PFSK-1 (cell line): ENCODE measurements at regions not wholly inside any gene's neighbourhood (a gene's known extent, or its start where the extent isn't known, plus 50 kb on each side); places are given as distances from the start of the nearest gene placed in this dataset.

Source experiments
- FOXP2 ChIP-seq: optimal IDR thresholded peaks from 2 replicates; pipeline ENCODE3; 2011; ENCODE audit warnings: borderline replicate concordance, control low read depth, inconsistent platforms; ENCODE audit not compliant: insufficient read depth; ENCODE audit errors: extremely low read length, extremely low read depth
- POLR2AphosphoS5 ChIP-seq: IDR thresholded peaks from 2 replicates; pipeline ENCODE4 v1.6.1; 2012; ENCODE audit warnings: low read depth, mild to moderate bottlenecking, control low read depth, low read length, moderate library complexity
- REST ChIP-seq, 2 experiments: IDR thresholded peaks; 2 replicates each; pipeline versions ENCODE4 v1.6.1 to v1.8.0; 2011 to 2012; ENCODE audit warnings: low read depth in 2 of 2, low read length in 2 of 2, control low read depth in 1 of 2, inconsistent platforms in 1 of 2, mild to moderate bottlenecking in 1 of 2, moderate library complexity in 1 of 2; ENCODE audit not compliant: insufficient read depth in 1 of 2
- SIN3A ChIP-seq: IDR thresholded peaks from 2 replicates; pipeline ENCODE4 v1.6.1; 2012; ENCODE audit warnings: mild to moderate bottlenecking, low read length, moderate library complexity, borderline replicate concordance; ENCODE audit not compliant: insufficient read depth
- TAF1 ChIP-seq: IDR thresholded peaks from 2 replicates; pipeline ENCODE4 v1.6.1; 2012; ENCODE audit warnings: low read length, control low read depth, borderline replicate concordance; ENCODE audit not compliant: insufficient read depth

DNA sequence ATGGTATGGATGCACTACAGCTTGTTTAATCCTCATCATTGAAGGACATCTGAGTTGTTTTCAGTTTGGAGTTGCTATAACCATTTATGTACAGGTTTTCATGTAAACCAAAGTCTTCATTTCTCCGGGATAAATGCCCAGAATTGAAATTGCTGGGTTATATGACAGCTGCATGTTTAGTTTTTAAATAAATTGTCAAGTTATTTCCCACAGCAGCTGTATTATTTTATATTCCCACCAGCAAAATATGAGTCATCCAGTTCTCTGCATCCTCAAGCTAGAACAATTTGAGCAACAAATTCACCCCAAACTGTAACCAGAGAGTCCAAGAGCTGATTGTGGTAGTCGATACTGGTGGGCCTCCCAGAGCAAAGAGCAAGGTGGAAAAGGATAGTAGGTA is 125.6 kb upstream of the PRNP start:
- TF ChIP-seq TAF1 (no peak), SIN3A (no peak), POLR2AphosphoS5 (no peak), REST (IDR thresholded peaks at IDR 0.05; ENCODE audit: insufficient read depth in 1 of 2, low read depth in 2 of 2, low read length in 2 of 2) (no peak), FOXP2 (no peak)

DNA sequence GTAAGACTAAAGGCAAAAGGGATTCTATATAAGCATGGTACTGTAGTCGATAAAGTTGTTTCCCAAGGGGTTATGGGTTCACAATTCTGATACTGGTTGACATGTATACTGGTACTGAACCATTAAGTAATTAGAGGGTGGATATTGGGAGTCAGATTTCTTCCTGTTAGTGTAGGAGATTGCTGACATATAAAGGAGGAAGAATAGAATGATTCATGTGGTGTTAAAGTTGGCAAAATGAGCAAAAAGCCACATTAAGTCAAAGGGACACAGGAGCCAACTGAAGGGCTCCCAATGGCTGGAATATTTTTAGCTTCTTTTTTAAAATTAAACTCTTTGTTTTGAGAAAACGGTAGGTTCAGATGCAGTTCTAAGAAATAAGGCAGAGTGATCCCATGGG is 126.3 kb upstream of the PRNP start:
- TF ChIP-seq FOXP2 (no peak), REST (IDR thresholded peaks at IDR 0.05; ENCODE audit: insufficient read depth in 1 of 2, low read depth in 2 of 2, low read length in 2 of 2) (no peak), POLR2AphosphoS5 (no peak), TAF1 (no peak), SIN3A (no peak)

DNA sequence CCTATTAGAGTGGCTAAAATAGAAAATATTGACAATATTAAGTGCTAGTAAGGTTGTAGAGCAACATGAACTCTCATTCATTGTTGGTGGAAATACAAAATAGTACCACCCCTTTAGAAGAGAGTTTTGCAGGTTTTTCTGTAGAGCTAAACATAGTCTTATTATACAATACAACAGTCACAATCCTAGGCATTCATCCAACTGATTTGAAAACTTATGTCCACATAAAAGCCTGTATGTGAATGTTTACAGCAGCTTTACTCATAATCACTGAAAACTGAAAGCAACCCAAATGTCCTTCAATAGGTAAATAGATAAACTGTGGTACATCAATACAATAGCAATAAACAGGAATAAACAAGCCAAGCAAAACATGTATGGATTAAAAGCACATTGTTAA is 127.2 kb upstream of the PRNP start:
- no peak for TF ChIP-seq TAF1
- TF ChIP-seq POLR2AphosphoS5: no peak
- TF ChIP-seq REST (IDR thresholded peaks at IDR 0.05; ENCODE audit: insufficient read depth in 1 of 2, low read depth in 2 of 2, low read length in 2 of 2): no peak
- TF ChIP-seq FOXP2: no peak
- no peak for TF ChIP-seq SIN3A

DNA sequence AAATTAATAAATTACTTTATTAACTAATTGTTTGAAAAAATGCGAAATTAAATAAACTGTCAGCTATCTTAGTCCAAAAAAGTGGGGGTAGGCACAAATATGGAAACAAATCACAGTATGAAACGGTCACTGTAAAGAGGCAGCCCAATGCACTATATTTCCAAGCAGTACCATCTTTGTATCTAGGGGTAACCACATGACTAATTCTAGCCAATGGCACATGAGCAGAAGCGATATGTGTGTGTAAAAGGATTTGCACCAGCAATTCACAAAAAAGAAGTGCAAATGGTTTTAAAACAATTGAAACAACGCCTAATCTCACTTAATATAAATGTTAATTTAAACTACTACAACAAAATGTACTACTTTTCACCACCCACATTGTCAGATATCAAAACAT is 129.5 kb upstream of the PRNP start:
- TF ChIP-seq TAF1 (no peak), REST (IDR thresholded peaks at IDR 0.05; ENCODE audit: insufficient read depth in 1 of 2, low read depth in 2 of 2, low read length in 2 of 2) (no peak), FOXP2 (no peak), POLR2AphosphoS5 (no peak), SIN3A (no peak)
